ENCODE measurements at regions not wholly inside any gene's neighbourhood (a gene's known extent, or its start where the extent isn't known, plus 50 kb on each side); places are given as distances from the start of the nearest gene placed in this dataset.

- ChIA-PET POLR2A (no interaction called here), CTCF (interaction anchor here (2.3 kb wide), 1 partner anchor 307 kb away, joined by 13 read pairs; no protein-coding TSS in a partner anchor)
- no peaks in the 10 kb centered on the region for H3K9me3 Mint-ChIP-seq
- H3K36me3 Mint-ChIP-seq: no peaks in the 10 kb centered on the region
- no peak for DNase-seq
- H3K4me1 Mint-ChIP-seq (ENCODE audit: low read depth): no peaks in the 10 kb centered on the region
- peaks cover 4% of the 10 kb centered on the region for H3K27me3 Mint-ChIP-seq
- intact Hi-C loops (cut with micrococcal nuclease): no loop called here
- H3K4me3 Mint-ChIP-seq: no peak overlapping the region
- no peak overlapping the region for H3K27ac Mint-ChIP-seq
These were observed 138.2 kb downstream of the BBOX1 start for GRCh38 chr11:27178859-27179258.

Measured in activated CD4-positive, alpha-beta memory T cell treated with anti-CD3 and anti-CD28 coated beads for 36 hours (primary cell).